Body of pancreas (tissue), 4 donors: ENCODE measurements at regions not wholly inside any gene's neighbourhood (a gene's known extent, or its start where the extent isn't known, plus 50 kb on each side); places are given as distances from the start of the nearest gene placed in this dataset.

Source experiments
- ATAC-seq: fragments of 150-250 bp; one replicate; pipeline ENCODE4 v1.9.1; 2016
- DNase-seq, 4 donors: peaks; one replicate each; pipeline ENCODE4 v3.0.0-alpha.2; 2019
- H3K27ac ChIP-seq, 4 donors: fragments of 200-600 bp; sonication (generic); 1 replicate in 3 of 4; 2 replicates in 1 of 4; pipeline versions ENCODE4 v1.5.1 to v1.6.1; 2016 to 2019; ENCODE audit warnings: mild to moderate bottlenecking in 1 of 4, mixed read lengths in 1 of 4, moderate library complexity in 1 of 4
- H3K27me3 ChIP-seq, 2 donors: fragments of 200-600 bp; sonication (generic); one replicate each; pipeline ENCODE4 v1.6.0; 2016; ENCODE audit warnings: mild to moderate bottlenecking in 1 of 2
- H3K36me3 ChIP-seq, 2 donors: fragments of 200-600 bp; sonication (generic); replicated peaks in 1 of 2; 2 replicates each; pipeline ENCODE4 v1.5.1; 2016; ENCODE audit warnings: low read depth in 2 of 2; ENCODE audit not compliant: insufficient read depth in 1 of 2
- H3K4me1 ChIP-seq: fragments of 200-600 bp; sonication (generic); one replicate; pipeline ENCODE4 v1.6.0; 2016
- H3K4me3 ChIP-seq, 2 donors: fragments of 200-600 bp; sonication (generic); 1 replicate in 1 of 2; 2 replicates in 1 of 2; pipeline ENCODE4 v1.5.1; 2016 to 2019
- H3K9me3 ChIP-seq, 3 donors: fragments of 200-600 bp; sonication (generic); 1 replicate in 2 of 3; 2 replicates in 1 of 3; pipeline ENCODE4 v1.5.1; 2016
- POLR2A ChIP-seq, 3 donors: fragments of 450-650 bp; IDR thresholded peaks; one replicate each; pipeline ENCODE4 v1.6.1; 2016; ENCODE audit warnings: antibody characterized with exemption in 3 of 3, mild to moderate bottlenecking in 2 of 3
- WGBS, 2 donors: methylation state at CpG; one replicate each; pipeline ENCODE4 v1.1.5; 2017; 5-methylcytosine and 5-hydroxymethylcytosine counted together
- intact Hi-C: fragments of 100-400 bp; cut with DNase I; formaldehyde crosslinking; loops from one replicate; pipeline ENCODE4 v1.15.1; 2023
- TF ChIP-seq, protein P1 (sequence below), 7 experiments: fragments of 450-650 bp in 4 of 7; fragments of 200-600 bp in 3 of 7; sonication (generic) in 3 of 7; IDR thresholded peaks; one replicate each; pipeline ENCODE4 v1.5.1; 2016 to 2019; ENCODE audit warnings: antibody characterized with exemption in 7 of 7

DNA sequence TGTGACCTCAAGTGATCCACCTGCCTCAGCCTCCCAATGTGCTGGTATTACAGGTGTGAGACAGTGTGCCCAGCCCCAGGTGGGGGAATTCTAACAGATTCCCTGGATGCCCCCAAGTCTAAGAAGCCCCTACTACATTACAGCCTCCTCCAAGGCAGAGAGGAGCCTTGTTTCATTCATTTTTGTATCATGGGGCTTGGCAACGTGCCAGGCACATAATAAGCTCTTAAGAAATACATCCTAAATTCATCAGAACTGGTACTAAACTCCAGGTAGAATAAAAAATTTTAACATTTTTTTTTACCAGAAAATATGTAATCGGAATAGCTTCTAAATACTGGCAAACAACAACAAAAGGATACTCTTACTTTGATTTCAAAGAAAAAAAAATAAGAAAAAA is 127.1 kb downstream of the CHIC2 start:
- intact Hi-C loops, result no loop called here
- no peak overlapping the region for H3K4me3 ChIP-seq
- no peaks in the 10 kb centered on the region for H3K36me3 ChIP-seq
- no peaks in the 10 kb centered on the region for H3K4me1 ChIP-seq
- TF ChIP-seq POLR2A (IDR thresholded peaks at IDR 0.05), result no peak
- TF ChIP-seq, protein P1, sequence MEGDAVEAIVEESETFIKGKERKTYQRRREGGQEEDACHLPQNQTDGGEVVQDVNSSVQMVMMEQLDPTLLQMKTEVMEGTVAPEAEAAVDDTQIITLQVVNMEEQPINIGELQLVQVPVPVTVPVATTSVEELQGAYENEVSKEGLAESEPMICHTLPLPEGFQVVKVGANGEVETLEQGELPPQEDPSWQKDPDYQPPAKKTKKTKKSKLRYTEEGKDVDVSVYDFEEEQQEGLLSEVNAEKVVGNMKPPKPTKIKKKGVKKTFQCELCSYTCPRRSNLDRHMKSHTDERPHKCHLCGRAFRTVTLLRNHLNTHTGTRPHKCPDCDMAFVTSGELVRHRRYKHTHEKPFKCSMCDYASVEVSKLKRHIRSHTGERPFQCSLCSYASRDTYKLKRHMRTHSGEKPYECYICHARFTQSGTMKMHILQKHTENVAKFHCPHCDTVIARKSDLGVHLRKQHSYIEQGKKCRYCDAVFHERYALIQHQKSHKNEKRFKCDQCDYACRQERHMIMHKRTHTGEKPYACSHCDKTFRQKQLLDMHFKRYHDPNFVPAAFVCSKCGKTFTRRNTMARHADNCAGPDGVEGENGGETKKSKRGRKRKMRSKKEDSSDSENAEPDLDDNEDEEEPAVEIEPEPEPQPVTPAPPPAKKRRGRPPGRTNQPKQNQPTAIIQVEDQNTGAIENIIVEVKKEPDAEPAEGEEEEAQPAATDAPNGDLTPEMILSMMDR (IDR thresholded peaks at IDR 0.05), result no peak
- no peak overlapping the region for H3K27ac ChIP-seq
- DNase-seq (no peak), ATAC-seq (no peak)
- H3K27me3 ChIP-seq, result no peaks in the 10 kb centered on the region
- 39 to 58% methylated on average over 2 of the region's 2 CpGs for WGBS, 2 donors
- H3K9me3 ChIP-seq, result no peaks in the 10 kb centered on the region

DNA sequence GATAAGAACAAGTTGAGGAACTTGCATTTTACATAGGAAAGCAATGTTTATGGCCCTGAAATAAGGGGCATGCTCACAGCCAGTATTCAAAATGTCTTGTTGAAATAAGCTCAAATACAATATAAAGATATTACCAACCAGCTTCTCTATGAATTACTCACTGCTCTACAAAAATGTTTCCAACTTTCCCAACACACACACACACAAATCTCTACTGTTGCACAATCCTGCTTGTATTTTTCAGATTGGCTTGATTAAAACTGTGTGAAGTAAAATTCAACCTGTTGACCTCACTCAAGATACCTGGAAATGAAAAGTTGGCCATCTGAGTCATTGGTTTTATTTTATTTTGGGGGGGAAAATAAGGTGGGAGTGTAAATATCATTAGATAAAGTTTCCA is 128.6 kb downstream of the CHIC2 start:
- intact Hi-C loops, result no loop called here
- TF ChIP-seq, protein P1 (IDR thresholded peaks at IDR 0.05), result no peak
- no peak for TF ChIP-seq POLR2A (IDR thresholded peaks at IDR 0.05)
- Histone ChIP-seq H3K4me3 (no peak overlapping the region), H3K27me3 (no peaks in the 10 kb centered on the region), H3K4me1 (no peaks in the 10 kb centered on the region), H3K27ac (no peak overlapping the region), H3K9me3 (no peaks in the 10 kb centered on the region), H3K36me3 (no peaks in the 10 kb centered on the region)
- no peak for ATAC-seq
- DNase-seq, result no peak

DNA sequence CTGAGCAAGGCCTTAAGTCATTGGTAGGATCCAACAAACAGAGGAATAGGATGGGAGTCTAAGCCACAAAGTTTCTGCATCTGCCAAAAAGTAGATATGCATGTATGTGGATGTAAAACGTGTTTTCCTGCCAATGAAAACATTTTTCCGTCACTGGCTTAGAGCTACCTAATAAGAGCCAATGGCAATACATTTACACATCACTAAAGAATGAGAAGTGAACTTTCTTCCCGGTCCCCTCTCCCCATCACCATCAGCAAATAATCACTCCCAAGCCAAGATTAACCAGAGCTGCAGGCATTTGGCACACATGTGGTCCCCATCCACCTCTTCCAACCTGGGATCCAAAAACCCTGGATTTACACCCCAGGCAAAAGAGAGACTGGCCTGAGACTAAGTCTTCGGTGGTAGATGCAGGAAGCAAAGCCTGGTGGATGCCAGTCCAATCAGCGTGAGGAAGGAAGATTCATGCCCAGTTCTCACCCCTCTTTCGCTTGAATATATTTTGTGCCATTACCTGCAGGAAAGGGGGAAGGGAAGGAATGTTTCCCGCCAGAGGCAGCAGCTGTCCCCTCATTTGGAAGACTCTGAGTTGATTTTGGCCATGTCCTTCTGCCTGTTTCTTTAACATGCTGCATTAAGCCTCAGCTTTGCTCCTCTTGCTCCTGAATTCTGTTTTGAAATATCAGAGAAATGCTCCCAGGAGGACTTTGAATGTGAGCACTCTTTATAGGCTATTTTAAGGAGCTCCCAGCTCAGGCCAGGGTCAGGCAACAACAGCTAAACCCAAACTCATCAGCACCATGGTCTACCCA is 131.4 kb downstream of the CHIC2 start:
- Histone ChIP-seq H3K4me1 (no peaks in the 10 kb centered on the region), H3K4me3 (no peak overlapping the region), H3K27ac (no peak overlapping the region), H3K36me3 (no peaks in the 10 kb centered on the region), H3K9me3 (no peaks in the 10 kb centered on the region), H3K27me3 (no peaks in the 10 kb centered on the region)
- DNase-seq (no peak), ATAC-seq (no peak)
- 80 to 83% methylated on average over 7 of the region's 7 CpGs for WGBS, 2 donors
- TF ChIP-seq POLR2A (IDR thresholded peaks at IDR 0.05), result no peak
- TF ChIP-seq, protein P1 (IDR thresholded peaks at IDR 0.05), result no peak
- intact Hi-C loops, result no loop called here

DNA sequence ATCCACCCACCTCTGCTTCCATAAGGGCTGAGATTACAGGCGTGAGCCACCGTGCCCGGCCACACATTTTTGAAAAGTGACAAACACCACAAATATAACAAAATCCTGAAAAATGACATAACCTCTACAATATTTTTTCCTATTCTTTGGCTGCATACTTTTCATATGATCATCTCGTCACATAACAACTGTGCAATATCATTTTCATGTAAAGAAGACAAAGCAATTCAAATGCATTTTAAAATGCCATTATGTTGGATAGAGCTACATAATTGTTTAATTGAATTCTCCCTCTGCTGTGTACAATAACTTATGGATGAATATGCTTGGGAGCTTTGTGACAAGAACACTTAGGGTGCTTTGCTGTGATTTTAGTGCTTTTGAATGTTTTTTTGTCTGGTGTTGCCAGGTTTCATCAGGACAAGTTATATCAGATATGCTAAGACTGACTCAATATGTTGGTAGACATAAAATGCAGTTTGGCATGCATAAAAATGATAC is 132.9 kb downstream of the CHIC2 start:
- Histone ChIP-seq H3K9me3 (no peaks in the 10 kb centered on the region), H3K4me1 (no peaks in the 10 kb centered on the region), H3K36me3 (no peaks in the 10 kb centered on the region), H3K27ac (no peak overlapping the region), H3K27me3 (no peaks in the 10 kb centered on the region), H3K4me3 (no peak overlapping the region)
- TF ChIP-seq, protein P1 (IDR thresholded peaks at IDR 0.05), result no peak
- no peak for TF ChIP-seq POLR2A (IDR thresholded peaks at IDR 0.05)
- DNase-seq (no peak), ATAC-seq (no peak)
- 89 to 94% methylated on average over 4 of the region's 4 CpGs for WGBS, 2 donors
- intact Hi-C loops, result no loop called here
